K562 (cell line): ENCODE measurements at regions not wholly inside any gene's neighbourhood (a gene's known extent, or its start where the extent isn't known, plus 50 kb on each side); places are given as distances from the start of the nearest gene placed in this dataset.
A peak's percentile ranks its signal among the peaks of the same experiment; 100 is the strongest.

Experiments used
- ATAC-seq: fragments of 200-7000 bp; cut with Tn5 transposase; 3 replicates; pipeline ENCODE4 v1.9.1; 2020; ENCODE audit warnings: moderate library complexity
- BruUV-seq: library from RNA; stranded (reverse); fragments of 400-500 nt; replicated peaks from 2 replicates; lab custom pipeline; 2021; lab: Mats Ljungman, UMichigan
- CTCF ChIA-PET: fragments of 300-600 bp; formaldehyde crosslinking; extraction: SDS; loops from one replicate; lab custom pipeline; 2021; ENCODE audit warnings: low intra/inter-chr PET ratio; lab: Yijun Ruan, JAX
- POLR2A ChIA-PET: fragments of 300-600, 350-650 bp; sonication (Branson Sonifier 250); formaldehyde crosslinking; extraction: SDS; loops from one replicate; lab custom pipeline; 2021; ENCODE audit warnings: antibody characterized with exemption, inconsistent platforms; lab: Yijun Ruan, JAX
- DNase-seq, 4 experiments: peaks; one replicate each; pipeline versions ENCODE4 v3.0.0 to v3.0.0-alpha.2; 2011 to 2018; ENCODE audit warnings: low spot score in 3 of 4, mixed read lengths in 3 of 4; ENCODE audit errors: extremely low read depth in 1 of 4
- FAIRE-seq: peaks from 2 replicates; lab custom pipeline; 2011; peaks lifted over from hg19 to GRCh38; lab: Jason Lieb, UNC
- H2AFZ ChIP-seq: 2 replicates; pipeline ENCODE4 v1.6.0; 2011; ENCODE audit warnings: low read depth, low read length, control low read depth, inconsistent platforms
- H3K27ac ChIP-seq: fragments of 200-600 bp; 3 replicates; pipeline ENCODE4 v1.8.0; 2011; ENCODE audit warnings: low read depth, mild to moderate bottlenecking, control low read depth, inconsistent platforms, low read length, moderate library complexity, mixed read lengths; ENCODE audit errors: extremely low read depth
- H3K27me3 ChIP-seq, 2 experiments: fragments of 300-600 bp in 1 of 2; 2 replicates in 1 of 2; 3 replicates in 1 of 2; pipeline versions ENCODE4 v1.6.0 to v1.8.0; 2011; ENCODE audit warnings: inconsistent platforms in 2 of 2, low read length in 2 of 2, mild to moderate bottlenecking in 1 of 2, mixed read lengths in 1 of 2, moderate library complexity in 1 of 2; ENCODE audit not compliant: control insufficient read depth in 2 of 2, insufficient read depth in 2 of 2
- H3K36me3 ChIP-seq: fragments of 300-600 bp; 3 replicates; pipeline ENCODE4 v1.8.0; 2011; ENCODE audit warnings: mild to moderate bottlenecking, low read length, inconsistent platforms; ENCODE audit not compliant: control insufficient read depth, insufficient read depth
- H3K4me1 ChIP-seq, 2 experiments: fragments of 200-600 bp in 1 of 2; replicated peaks in 1 of 2; 2 replicates in 1 of 2; 3 replicates in 1 of 2; pipeline versions ENCODE4 v1.5.1 to v1.8.0; 2011; ENCODE audit warnings: inconsistent platforms in 2 of 2, low read length in 2 of 2, mild to moderate bottlenecking in 1 of 2, mixed read lengths in 1 of 2, moderate library complexity in 1 of 2; ENCODE audit not compliant: control insufficient read depth in 2 of 2, insufficient read depth in 2 of 2
- H3K4me2 ChIP-seq: 2 replicates; pipeline ENCODE4 v1.6.1; 2011; ENCODE audit warnings: low read length, control low read depth, inconsistent platforms, mixed read lengths; ENCODE audit not compliant: insufficient read depth
- H3K4me3 ChIP-seq: fragments of 200-600 bp; sonication (generic), shearing (Covaris generic); 2 replicates; pipeline ENCODE4 v1.5.1; 2016; ENCODE audit warnings: control low read depth, inconsistent platforms
- H3K79me2 ChIP-seq: fragments of 200-600 bp; 3 replicates; pipeline ENCODE4 v1.8.0; 2011; ENCODE audit warnings: low read length, inconsistent platforms; ENCODE audit not compliant: control insufficient read depth, insufficient read depth
- H3K9ac ChIP-seq, 2 experiments: 2 replicates each; pipeline versions ENCODE4 v1.6.0 to v1.6.1; 2011; ENCODE audit warnings: low read depth in 2 of 2, low read length in 2 of 2, control low read depth in 1 of 2, inconsistent platforms in 1 of 2, mild to moderate bottlenecking in 1 of 2, mixed read lengths in 1 of 2; ENCODE audit not compliant: insufficient read depth in 1 of 2
- H3K9me1 ChIP-seq: one replicate; pipeline ENCODE4 v1.6.0; 2011; ENCODE audit warnings: inconsistent platforms, mild to moderate bottlenecking, low read length, moderate library complexity; ENCODE audit not compliant: control insufficient read depth, insufficient read depth
- H3K9me3 ChIP-seq: replicated peaks from 2 replicates; pipeline ENCODE4 v1.5.1; 2011; ENCODE audit warnings: low read depth, low read length, inconsistent platforms; ENCODE audit not compliant: control insufficient read depth, insufficient read depth
- H4K20me1 ChIP-seq: replicated peaks from 2 replicates; pipeline ENCODE4 v1.6.1; 2011; ENCODE audit warnings: low read length, inconsistent platforms, mixed read lengths; ENCODE audit not compliant: control insufficient read depth, insufficient read depth
- EGR1 ChIP-seq: fragments of 450-650 bp; conservative IDR thresholded peaks from 2 replicates; pipeline ENCODE4 v1.6.1; 2017; ENCODE audit warnings: mild to moderate bottlenecking
- NFIC ChIP-seq: fragments of 450-650 bp; IDR thresholded peaks from 2 replicates; pipeline ENCODE4 v1.6.1; 2017; ENCODE audit warnings: mild to moderate bottlenecking, inconsistent platforms
- PTRF ChIP-seq: fragments of 450-650 bp; IDR thresholded peaks from 2 replicates; pipeline ENCODE4 v1.6.1; 2016; ENCODE audit warnings: mild to moderate bottlenecking, missing genetic modification characterization, missing compliant biosample characterization
- ZNF740 ChIP-seq, 3 experiments: fragments of 200-800 bp in 1 of 3; sonication (Bioruptor generic) in 1 of 3; sonication (generic) in 1 of 3; formaldehyde crosslinking in 1 of 3; IDR thresholded peaks; 2 replicates each; pipeline versions ENCODE4 v1.6.1 to v1.8.0; 2016 to 2022; ENCODE audit warnings: mild to moderate bottlenecking in 2 of 3, missing compliant biosample characterization in 2 of 3, missing genetic modification characterization in 2 of 3, missing genetic modification reagents in 1 of 3
- WGBS: fragments of 100-300 bp; shearing (Covaris generic); methylation state at CpG from one replicate; pipeline ENCODE4 v1.1.6; 2016; ENCODE audit warnings: low coverage, mixed read lengths; ENCODE audit not compliant: insufficient coverage; ENCODE audit errors: missing lambda C conversion rate; 5-methylcytosine and 5-hydroxymethylcytosine counted together
- in situ Hi-C: fragments of 300-500 bp; cut with MboI; formaldehyde crosslinking; loops from 4 replicates; pipeline ENCODE4 v1.15.0; 2018; ENCODE audit warnings: inconsistent platforms, mixed read lengths
- intact Hi-C: fragments of 100-400 bp; cut with micrococcal nuclease; formaldehyde crosslinking; loops from 2 replicates; pipeline ENCODE4 v1.14.2; 2022

DNA sequence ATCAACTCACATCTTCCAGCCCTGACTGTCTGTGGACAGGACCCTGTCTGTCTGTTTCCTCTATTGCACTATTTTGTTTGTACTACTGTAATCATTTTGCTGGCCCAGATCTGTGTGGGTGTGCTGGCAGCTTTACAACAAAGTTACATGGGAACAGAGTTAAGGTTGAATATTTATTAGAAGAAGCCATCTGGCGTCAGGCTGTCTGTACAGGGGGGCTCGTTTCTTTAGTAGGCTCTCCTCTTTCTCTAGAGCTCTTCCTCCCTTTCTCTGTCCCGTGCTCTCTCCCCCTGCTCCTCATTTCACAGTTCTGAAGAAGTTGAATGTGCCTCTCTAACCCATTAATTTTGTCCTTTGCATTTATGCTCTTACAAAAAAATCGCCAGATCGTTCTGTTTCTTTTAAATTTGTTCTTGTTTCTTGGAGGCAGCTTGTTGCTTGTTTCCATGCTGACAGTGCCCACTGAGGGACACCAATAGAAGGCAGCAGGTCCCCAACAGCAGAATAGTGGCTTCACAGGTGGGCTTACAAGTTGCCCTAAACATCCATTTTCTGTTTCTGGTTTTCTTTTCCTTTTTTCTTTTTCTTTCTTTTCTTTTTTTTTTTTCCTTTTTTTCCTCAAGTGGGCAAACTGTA, 315.2 kb upstream of the ZEB2 start:
- ChIA-PET CTCF (no interaction called here), POLR2A (interaction anchor here (0.6 to 0.9 kb wide), 2 partner anchors 14 to 315 kb away, joined by 3 read pairs; partner anchors contain the start of gene ZEB2)
- no peaks in the 10 kb centered on the region for H3K27me3 ChIP-seq
- 0 out of 4 replicates have a peak overlapping the region, but pooled peaks of 1 of the 2 experiments have one; percentile 1 for H3K9ac ChIP-seq
- H3K4me1 ChIP-seq: peaks cover 0 to 11% of the 10 kb centered on the region in 2 experiments; a peak in 3 of 5 replicates
- DNase-seq: peak in 3 of 4 experiments; percentile 6 to 24 (median 20)
- no peaks in the 10 kb centered on the region for H3K9me3 ChIP-seq
- in situ Hi-C loops: no loop called here
- no TSS peak for BruUV-seq
- no peaks in the 10 kb centered on the region for H3K36me3 ChIP-seq
- WGBS: 8% methylated on average over 5 of the region's 5 CpGs
- peak overlapping the region; percentile 12; the same call in 1 of the 3 replicates for H3K27ac ChIP-seq
- no peaks in the 10 kb centered on the region for H3K79me2 ChIP-seq
- no peak for FAIRE-seq
- peak overlapping the region; percentile 93 for H2AFZ ChIP-seq
- intact Hi-C loops: no loop called here
- peak; percentile 59 for ATAC-seq
- no peaks in the 10 kb centered on the region for H4K20me1 ChIP-seq
- TF ChIP-seq EGR1: peak; percentile 51; the same call in 1 of the 2 replicates
- no peak for TF ChIP-seq PTRF (tag)
- TF ChIP-seq ZNF740 (CRISPR knock-in tag; IDR thresholded peaks at IDR 0.05): no peak
- no peak for TF ChIP-seq ZNF740 (tag; IDR thresholded peaks at IDR 0.05)
- peak; percentile 16; the same call in 1 of the 2 replicates for TF ChIP-seq NFIC
- no peak overlapping the region for H3K4me3 ChIP-seq
- H3K4me2 ChIP-seq: peak overlapping the region; percentile 48
- H3K9me1 ChIP-seq: no peaks in the 10 kb centered on the region
